NCI-H510A treated with DMSO at 0.1 percent for 48 hours (cell line): ENCODE measurements at regions not wholly inside any gene's neighbourhood (a gene's known extent, or its start where the extent isn't known, plus 50 kb on each side); places are given as distances from the start of the nearest gene placed in this dataset.
"Not testable (repeated sequence)": the region's sequence is repeated elsewhere in the genome, so short reads cannot be mapped to it uniquely, and the experiment has no call there.

Experiments used
- DNase-seq: peaks from one replicate; lab custom pipeline; 2025; lab: John Stamatoyannopoulos, UW

DNA sequence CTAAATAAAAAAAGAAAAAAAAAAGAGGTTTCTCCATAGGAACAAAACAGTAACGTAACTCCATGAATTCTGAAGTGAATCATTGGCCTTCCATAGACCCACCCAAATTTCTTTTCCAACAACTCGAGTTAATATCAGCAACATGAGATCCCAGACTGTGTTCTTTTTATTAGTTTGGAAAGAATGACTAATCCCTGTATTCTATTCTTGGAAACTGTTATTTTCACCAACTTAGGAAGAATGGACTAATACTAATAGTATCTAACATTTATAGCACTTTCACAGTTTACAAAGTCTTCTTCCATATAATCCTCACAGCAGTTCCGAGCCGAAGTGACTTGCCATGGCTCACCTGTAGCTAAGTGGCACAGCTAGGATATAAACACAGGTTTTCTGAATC, 72.7 kb upstream of the SLC4A7 start:
- no peak for DNase-seq

DNA sequence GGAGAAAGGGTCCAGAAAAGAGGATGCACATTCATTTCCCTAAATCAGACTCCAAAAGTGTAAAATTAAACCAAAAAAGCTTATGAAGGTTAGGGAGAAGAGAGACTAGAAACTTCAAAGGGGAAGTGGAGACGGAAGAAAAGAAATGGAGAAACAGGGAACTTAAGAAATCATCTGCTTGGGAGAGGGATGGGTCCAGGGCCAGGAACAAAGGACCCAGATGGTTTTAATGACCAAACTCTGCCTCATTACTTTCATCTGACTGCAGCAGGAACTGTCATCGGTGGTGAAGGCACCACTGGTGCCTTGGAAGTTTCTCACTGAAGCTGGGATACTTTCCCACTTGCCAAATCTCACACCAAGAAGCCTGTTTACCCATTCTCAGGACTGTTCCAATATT, 70.5 kb upstream of the SLC4A7 start:
- no peak for DNase-seq

DNA sequence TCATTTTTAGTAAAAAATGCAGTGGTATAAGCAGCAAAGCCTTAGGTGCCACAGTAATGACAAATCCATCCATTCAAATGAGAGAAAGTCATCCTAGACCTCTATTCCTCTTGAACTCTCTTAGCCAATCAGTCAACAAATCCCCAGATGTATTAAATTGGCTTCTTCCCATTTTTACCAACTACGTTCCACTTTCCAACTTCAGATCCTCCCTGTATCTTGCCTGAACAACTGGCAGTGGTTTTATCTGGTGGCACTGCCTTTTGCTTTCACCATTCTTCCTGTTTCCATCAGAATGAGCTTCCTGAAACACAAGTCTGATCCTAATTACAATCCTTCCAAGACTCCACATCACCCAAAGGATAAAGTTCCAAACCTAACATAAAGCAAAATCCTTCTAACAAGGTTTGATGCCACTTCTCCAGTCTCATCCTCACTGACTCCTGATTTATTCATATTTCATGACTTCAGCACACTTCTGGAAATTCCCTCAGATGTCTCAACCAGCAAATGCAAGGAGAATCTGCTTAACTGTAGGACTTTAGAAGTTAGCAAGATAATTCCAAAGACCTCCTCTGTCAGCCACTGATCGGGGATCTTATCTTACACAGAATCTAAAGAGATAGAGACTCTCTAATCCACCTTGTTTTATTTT, 69.8 kb upstream of the SLC4A7 start:
- DNase-seq: no peak

GRCh38 chr3:27552708-27553107, 68.5 kb upstream of the SLC4A7 start:
- not testable (repeated sequence) for DNase-seq

- not testable (repeated sequence) for DNase-seq
These were observed 67.2 kb upstream of the SLC4A7 start for GRCh38 chr3:27551413-27551812.

GRCh38 chr3:27545061-27545460, 60.9 kb upstream of the SLC4A7 start:
- no peak for DNase-seq

GRCh38 chr3:27544372-27544865, 60.2 kb upstream of the SLC4A7 start:
- no peak for DNase-seq

- DNase-seq: no peak
These were observed 58.3 kb upstream of the SLC4A7 start for GRCh38 chr3:27542476-27542875.

GRCh38 chr3:27540231-27540630, 56.0 kb upstream of the SLC4A7 start:
- no peak for DNase-seq

DNA sequence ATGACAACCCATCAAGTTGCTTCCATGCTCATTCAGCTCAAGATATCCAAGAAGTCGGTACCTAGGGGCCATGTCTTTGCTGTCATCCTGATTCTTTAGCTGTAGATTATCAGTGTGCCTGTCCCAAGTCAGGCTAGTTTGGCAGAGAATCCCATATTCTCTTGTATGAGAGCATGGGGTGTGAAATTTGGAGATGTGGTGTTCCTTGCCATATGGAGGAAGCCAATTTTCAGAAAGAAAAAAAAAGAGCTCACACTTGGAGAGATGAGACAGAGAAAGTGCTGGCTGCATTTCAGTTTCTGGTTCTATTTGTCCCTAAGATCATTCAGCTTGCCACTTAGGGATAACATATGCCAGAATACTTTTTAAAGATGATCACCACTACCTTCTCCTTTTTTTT, 52.3 kb upstream of the SLC4A7 start:
- DNase-seq: no peak

DNA sequence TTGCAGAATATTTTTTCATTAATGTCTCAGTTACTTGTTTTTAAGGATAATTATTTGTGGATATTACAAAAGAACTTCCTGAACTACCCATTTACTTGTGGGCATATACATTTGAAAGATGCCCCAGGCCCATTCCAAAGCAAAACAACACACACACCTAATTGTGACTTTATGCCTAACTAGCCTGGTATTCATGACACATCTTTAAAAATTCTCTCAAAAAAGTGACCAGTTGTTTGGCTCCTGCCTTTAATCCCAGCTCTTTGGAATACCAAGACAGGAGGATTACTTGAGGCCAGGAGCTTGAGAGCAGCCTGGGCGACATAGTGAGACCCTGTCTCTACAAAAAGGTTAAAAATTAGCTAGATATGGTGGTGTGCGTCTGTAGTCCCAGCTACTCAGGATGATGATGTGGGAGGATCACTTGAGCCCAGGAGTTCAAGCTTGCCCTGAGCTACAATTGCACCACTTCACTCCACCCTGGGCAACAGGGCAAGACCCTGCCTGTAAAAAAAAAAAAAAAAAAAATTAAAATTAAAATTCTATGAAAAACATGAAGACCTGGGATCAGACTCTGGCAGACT, 51.7 kb upstream of the SLC4A7 start:
- no peak for DNase-seq

DNA sequence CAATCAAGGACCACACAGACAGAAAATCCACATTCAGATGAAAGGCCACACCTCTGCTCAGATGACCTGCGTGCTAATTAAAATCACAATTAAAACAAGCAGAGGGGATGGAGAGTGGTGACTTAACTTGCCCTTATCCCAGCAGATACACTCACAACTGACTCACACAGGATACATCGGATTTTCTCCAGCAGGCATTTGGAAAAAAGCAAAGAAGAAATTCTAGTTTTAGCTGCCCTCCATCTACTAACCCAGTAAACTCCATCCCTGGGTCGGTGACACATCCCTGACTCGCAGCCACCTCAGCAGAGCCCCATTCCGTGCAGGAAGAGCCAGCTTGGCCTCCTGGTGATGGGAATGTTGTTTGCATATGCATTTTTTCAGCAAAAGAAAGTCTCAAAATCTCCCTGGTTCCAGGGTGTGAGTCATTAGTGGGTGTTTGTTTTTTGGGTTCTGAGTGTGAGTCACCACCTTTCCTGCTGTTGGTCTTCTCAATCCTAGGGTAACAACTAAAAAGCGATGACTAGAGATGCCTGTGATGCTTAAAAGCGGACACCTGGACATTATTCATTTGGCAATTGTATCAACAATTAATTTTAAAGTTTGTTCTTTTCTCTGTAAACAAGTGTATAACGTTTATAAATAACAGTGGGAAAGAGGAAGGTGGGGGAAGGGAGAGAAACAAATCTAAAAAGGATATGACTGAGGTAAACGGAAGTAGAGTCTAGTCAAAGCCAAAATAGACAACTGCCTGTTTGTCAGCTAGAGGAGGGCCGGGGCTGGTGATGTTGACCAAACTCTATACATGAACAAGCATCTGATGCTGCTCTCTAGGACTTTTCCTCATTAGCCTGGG, 49.8 kb upstream of the SLC4A7 start:
- DNase-seq: no peak
